HG02763 (cell line): ENCODE measurements at regions not wholly inside any gene's neighbourhood (a gene's known extent, or its start where the extent isn't known, plus 50 kb on each side); places are given as distances from the start of the nearest gene placed in this dataset.

ENCODE experiments used
- ATAC-seq: cut with Tn5 transposase; IDR thresholded peaks from one replicate; pipeline ENCODE4 v1.9.1; 2021; ENCODE audit warnings: mild to moderate bottlenecking, moderate library complexity; ENCODE audit not compliant: unreplicated experiment

- no peak for ATAC-seq
These were observed 112.8 kb downstream of the SAMD5 start for GRCh38 chr6:147621263-147621662.

- no peak for ATAC-seq
These were observed 113.5 kb downstream of the SAMD5 start for GRCh38 chr6:147621961-147622360.

GRCh38 chr6:147624946-147625515 is 116.5 kb downstream of the SAMD5 start:
- ATAC-seq = no peak

GRCh38 chr6:147625946-147626345 is 117.5 kb downstream of the SAMD5 start:
- no peak for ATAC-seq

DNA sequence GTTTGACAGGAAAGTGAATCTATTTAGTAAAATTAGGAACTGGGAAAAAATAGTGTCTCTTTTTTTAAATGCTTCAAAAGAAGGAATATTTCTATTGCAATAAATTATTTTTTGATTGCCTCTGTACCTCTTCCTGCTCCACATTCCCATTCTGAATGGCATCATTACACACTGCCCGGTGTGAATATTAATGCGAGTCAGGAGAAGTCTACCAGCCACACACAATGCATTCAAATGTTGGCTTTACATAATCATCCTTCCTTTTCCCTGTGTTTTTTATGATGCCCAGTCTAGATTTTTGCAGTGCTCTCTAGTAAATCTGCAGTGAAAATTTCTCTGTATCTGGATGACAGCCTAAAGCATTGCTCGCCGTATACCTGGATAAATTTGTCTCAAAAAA is 118.9 kb downstream of the SAMD5 start:
- ATAC-seq = no peak

DNA sequence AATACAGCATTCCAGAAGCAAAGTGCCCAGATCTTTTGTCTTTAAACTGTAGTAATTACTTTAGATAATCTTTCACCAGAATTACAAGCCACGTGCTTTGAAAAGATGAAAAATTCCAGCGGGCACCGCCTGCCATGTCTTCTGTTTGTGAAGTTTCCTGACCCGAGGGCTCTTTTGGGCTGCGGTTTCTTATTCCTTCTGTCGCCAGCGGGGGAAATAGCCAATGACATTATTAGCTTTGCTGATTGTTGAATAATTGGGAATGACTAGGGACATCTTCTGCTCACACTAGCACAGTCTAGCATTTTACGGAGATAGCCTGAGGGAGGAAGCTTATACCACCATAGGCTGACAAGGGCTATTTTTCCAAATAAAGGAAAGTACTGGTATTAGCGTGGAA is 124.7 kb downstream of the SAMD5 start:
- ATAC-seq = no peak

GRCh38 chr6:147637620-147638195 is 129.2 kb downstream of the SAMD5 start:
- no peak for ATAC-seq

DNA sequence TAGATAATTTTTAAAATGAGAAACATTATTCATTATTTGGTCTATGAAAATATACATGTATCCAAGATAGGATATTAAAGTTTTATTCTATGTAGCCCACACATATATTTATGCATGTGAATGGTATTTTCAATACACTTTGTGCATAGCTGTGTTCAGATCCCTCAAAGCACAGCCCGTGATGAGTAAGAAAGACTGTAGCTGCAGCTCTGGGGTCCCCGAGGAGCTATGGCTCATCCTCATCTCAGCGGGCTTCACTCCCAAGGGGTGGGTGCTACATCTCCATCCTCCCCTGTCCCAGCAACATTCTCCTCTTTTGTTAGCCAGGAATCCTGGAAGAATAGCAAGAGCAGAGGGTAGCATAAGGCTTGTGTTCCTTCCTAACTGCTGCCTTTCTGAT is 130.8 kb downstream of the SAMD5 start:
- ATAC-seq = no peak

DNA sequence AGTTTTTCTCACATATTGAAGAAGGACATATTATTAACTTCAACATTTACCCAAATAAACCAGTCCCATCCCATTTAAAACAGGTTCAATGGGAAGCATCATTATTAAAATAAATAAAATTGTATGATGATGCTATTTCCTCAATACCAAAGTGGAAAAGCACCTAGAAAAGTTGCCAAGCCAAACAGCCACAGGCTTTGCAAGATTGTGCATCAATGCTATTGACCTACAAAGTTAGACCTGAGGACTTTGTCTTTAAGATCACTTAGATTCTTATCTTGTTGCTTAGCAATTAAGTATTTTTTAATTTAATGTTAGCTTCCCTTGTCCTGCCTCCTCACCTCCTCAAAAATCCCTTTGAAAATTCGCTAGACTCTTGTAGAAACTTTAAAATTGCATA is 132.1 kb downstream of the SAMD5 start:
- ATAC-seq = no peak

- ATAC-seq = no peak
These were observed 133.0 kb downstream of the SAMD5 start for GRCh38 chr6:147641511-147641910.

- no peak for ATAC-seq
These were observed 134.0 kb downstream of the SAMD5 start for GRCh38 chr6:147642458-147642857.

DNA sequence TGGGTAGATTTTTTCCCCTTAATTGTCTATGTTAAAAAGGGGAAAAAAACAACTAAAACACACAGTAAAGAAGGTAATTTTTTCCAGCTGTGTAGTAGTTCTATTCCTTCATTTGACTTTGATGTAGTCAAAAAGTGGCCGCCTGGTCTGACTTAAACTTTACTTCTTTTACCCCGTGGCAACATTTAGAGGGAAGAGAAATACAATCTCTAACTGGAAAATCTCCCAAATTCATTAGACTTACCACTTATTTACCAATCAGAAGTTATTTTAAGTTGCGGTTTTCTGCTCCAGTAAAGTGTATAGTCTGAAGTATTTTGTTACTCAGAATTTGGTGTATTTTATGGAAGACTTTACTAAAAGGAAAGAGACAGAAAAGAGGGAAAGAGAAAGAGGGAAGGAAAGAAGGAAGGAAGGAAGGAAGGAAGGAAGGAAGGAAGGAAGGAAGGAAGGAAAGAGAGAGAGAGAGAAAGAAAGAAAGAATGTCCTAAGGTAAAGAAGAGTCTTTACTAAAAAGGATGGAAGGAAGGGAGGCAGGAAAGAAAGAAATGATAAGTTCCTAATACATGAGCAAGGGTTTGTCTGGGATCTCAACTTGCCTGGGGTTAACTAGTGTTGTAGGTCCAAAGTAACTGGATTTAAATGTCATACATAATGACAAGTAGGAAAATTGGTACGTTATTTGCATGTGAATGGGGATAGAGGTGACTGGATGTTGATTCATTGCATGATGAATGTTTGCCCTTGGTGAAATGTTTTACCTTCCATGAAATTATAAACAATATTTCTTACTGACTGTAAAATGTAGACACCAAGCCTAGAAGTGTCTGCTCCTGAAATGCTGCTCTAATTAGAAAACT is 135.1 kb downstream of the SAMD5 start:
- no peak for ATAC-seq

DNA sequence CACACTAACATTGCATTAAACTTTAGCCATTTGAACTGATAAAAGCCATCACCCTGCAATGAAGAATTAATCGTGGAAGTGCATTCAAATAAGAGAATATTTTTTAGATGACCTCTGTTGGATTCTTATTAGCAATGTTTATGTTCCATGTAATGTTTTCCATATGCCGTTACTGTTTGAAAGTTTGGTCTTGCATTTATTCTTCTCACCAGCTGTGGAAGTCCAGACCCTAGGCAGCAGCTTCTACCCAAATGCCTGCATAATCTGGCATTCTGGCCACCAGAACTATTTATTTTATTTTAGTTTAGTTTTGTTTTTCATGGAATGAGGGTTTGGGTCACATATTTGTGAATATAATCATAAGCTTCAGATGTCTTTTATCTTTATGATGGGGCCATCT is 140.4 kb downstream of the SAMD5 start:
- ATAC-seq = no peak

DNA sequence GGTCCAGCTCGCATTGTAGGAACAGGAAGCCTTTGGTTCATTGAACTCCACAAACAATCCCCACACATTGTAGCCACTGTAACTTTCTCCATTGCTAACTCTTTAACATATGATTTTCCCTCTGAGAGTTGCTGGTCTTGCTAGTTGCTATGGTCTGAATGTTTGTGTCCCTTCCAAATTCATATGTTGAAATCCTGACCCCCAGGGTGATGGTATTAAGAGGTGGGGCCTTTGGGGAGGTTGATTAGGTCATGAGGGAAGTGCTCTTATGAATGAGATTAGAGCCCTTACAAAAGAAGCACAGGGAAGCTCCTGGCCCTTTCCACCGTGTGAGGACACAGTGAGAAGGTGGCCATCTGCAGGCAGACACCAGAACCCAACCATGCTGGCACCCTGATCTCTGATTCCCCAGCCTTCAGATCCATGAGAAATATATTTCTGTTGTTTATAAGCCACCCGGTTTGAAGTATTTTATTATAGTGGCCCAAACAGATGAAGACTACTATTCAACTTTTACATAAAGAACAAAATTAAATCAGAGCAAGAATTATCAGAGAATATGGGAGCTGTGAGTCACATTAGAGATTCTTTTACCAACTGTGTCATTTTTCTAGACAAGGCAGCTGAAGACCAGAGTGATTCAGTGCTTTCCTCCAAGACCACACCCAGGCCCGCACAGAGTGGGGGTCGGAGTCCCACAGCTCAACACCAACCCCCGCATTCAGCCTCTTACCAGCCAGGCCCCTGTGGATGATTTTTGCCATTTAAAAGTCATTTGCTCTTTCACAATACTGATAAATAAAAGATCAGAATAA is 143.0 kb downstream of the SAMD5 start:
- ATAC-seq = no peak

GRCh38 chr6:147653631-147654030 is 145.1 kb downstream of the SAMD5 start:
- no peak for ATAC-seq

- ATAC-seq = no peak
These were observed 145.8 kb downstream of the SAMD5 start for GRCh38 chr6:147654103-147654845.

- ATAC-seq = no peak
These were observed 152.1 kb downstream of the SAMD5 start for GRCh38 chr6:147660334-147661311.

DNA sequence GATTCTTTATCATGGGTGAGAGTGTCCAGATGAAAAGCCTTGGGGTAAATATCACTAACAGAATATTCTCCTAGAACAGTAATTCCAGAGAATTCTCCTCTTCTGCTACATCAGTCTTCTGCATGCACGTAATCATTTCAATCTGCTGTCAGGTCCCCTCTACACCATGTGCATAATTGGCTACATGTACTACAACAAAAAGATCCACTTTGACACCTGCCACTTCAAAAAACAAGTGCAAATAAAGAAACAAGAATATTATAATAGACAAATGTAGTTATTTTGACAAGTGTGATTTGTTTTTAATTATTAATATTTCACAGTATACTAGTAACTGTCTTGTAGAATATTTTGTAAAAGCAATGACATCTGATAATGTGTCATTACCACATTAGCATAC is 154.2 kb downstream of the SAMD5 start:
- ATAC-seq = no peak

GRCh38 chr6:147664092-147664491 is 155.6 kb downstream of the SAMD5 start:
- ATAC-seq = no peak

- no peak for ATAC-seq
These were observed 157.8 kb downstream of the SAMD5 start for GRCh38 chr6:147666255-147666654.
